ENCODE measurements at regions not wholly inside any gene's neighbourhood (a gene's known extent, or its start where the extent isn't known, plus 50 kb on each side); places are given as distances from the start of the nearest gene placed in this dataset.

- TF ChIP-seq, protein P1, sequence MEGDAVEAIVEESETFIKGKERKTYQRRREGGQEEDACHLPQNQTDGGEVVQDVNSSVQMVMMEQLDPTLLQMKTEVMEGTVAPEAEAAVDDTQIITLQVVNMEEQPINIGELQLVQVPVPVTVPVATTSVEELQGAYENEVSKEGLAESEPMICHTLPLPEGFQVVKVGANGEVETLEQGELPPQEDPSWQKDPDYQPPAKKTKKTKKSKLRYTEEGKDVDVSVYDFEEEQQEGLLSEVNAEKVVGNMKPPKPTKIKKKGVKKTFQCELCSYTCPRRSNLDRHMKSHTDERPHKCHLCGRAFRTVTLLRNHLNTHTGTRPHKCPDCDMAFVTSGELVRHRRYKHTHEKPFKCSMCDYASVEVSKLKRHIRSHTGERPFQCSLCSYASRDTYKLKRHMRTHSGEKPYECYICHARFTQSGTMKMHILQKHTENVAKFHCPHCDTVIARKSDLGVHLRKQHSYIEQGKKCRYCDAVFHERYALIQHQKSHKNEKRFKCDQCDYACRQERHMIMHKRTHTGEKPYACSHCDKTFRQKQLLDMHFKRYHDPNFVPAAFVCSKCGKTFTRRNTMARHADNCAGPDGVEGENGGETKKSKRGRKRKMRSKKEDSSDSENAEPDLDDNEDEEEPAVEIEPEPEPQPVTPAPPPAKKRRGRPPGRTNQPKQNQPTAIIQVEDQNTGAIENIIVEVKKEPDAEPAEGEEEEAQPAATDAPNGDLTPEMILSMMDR (IDR thresholded peaks at IDR 0.05; ENCODE audit: insufficient read depth, low read length): no peak
- TF ChIP-seq POLR2AphosphoS5 (IDR thresholded peaks at IDR 0.05; ENCODE audit: low read depth): no peak
Measured at GRCh38 chr17:5714993-5715392, 130.7 kb upstream of the NLRP1 start.

Data from HL-60 (cell line).